HepG2 (cell line): ENCODE measurements at regions not wholly inside any gene's neighbourhood (a gene's known extent, or its start where the extent isn't known, plus 50 kb on each side); places are given as distances from the start of the nearest gene placed in this dataset.

Experiments
- ATM ChIP-seq: fragments of 450-650 bp; IDR thresholded peaks from 2 replicates; pipeline ENCODE4 v1.7.1; 2017; ENCODE audit warnings: mild to moderate bottlenecking, borderline replicate concordance
- EHMT2 ChIP-seq: fragments of 200-600 bp; sonication (generic); IDR thresholded peaks from 2 replicates; pipeline ENCODE4 v1.7.0; 2017; ENCODE audit warnings: antibody characterized with exemption, low read depth, low read length, borderline replicate concordance
- POLR2A ChIP-seq, 2 experiments: IDR thresholded peaks; 2 replicates each; pipeline ENCODE4 v1.6.1; 2011; ENCODE audit warnings: low read depth in 2 of 2, low read length in 2 of 2, mild to moderate bottlenecking in 1 of 2, moderate library complexity in 1 of 2; ENCODE audit not compliant: insufficient read depth in 1 of 2
- SNAPC4 ChIP-seq: sonication (generic); formaldehyde crosslinking; IDR thresholded peaks from 2 replicates; pipeline ENCODE4 v1.4.0; 2020; ENCODE audit warnings: mild to moderate bottlenecking, missing genetic modification reagents
- TAF1 ChIP-seq: sonication (generic); formaldehyde crosslinking; IDR thresholded peaks from 2 replicates; pipeline ENCODE4 v1.4.0; 2020; ENCODE audit warnings: missing genetic modification reagents
- TCF12 ChIP-seq, 2 experiments: fragments of 450-650 bp in 1 of 2; sonication (generic) in 1 of 2; formaldehyde crosslinking in 1 of 2; IDR thresholded peaks; 2 replicates each; pipeline versions ENCODE4 v1.6.1 to v1.8.0; 2017 to 2022; ENCODE audit warnings: antibody characterized with exemption in 1 of 2, mild to moderate bottlenecking in 1 of 2, missing genetic modification reagents in 1 of 2, moderate library complexity in 1 of 2
- TF ChIP-seq, protein P1 (sequence below): sonication (generic); formaldehyde crosslinking; IDR thresholded peaks from 2 replicates; pipeline ENCODE4 v1.5.0; 2020; ENCODE audit warnings: mild to moderate bottlenecking, missing genetic modification reagents, moderate library complexity
- TF ChIP-seq, protein P2 (sequence below): fragments of 450-650 bp; IDR thresholded peaks from 2 replicates; pipeline ENCODE4 v1.6.1; 2017; ENCODE audit warnings: mild to moderate bottlenecking

DNA sequence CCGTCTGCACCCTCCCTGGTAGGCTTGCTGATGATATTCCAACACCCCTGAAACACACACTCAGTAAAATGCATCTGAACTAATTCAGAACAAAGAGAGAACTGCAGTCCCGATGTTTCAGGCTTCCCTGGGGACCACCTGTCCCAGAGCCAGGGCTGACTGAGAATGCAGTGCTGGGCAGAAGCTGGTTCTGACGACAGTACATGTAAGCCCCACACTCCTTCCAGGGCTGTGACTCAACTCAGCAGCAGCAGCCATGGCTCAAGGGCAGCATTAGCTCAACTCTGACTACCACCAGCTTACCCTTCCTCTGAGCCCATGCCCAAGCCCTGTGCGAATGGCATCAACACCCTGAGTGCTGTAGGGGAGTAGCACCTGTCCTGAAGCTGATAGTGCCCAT, 56.4 kb upstream of the SIPA1L2 start:
- no peak for TF ChIP-seq TAF1 (CRISPR knock-in tag)
- TF ChIP-seq, protein P1, sequence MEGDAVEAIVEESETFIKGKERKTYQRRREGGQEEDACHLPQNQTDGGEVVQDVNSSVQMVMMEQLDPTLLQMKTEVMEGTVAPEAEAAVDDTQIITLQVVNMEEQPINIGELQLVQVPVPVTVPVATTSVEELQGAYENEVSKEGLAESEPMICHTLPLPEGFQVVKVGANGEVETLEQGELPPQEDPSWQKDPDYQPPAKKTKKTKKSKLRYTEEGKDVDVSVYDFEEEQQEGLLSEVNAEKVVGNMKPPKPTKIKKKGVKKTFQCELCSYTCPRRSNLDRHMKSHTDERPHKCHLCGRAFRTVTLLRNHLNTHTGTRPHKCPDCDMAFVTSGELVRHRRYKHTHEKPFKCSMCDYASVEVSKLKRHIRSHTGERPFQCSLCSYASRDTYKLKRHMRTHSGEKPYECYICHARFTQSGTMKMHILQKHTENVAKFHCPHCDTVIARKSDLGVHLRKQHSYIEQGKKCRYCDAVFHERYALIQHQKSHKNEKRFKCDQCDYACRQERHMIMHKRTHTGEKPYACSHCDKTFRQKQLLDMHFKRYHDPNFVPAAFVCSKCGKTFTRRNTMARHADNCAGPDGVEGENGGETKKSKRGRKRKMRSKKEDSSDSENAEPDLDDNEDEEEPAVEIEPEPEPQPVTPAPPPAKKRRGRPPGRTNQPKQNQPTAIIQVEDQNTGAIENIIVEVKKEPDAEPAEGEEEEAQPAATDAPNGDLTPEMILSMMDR (CRISPR knock-in tag), result no peak
- TF ChIP-seq SNAPC4 (CRISPR knock-in tag), result no peak
- no peak for TF ChIP-seq EHMT2
- no peak for TF ChIP-seq POLR2A (IDR thresholded peaks at IDR 0.05; ENCODE audit: insufficient read depth in 1 of 2, low read depth in 2 of 2, low read length in 2 of 2)
- TF ChIP-seq TCF12 (IDR thresholded peaks at IDR 0.05), result no peak
- no peak for TF ChIP-seq TCF12 (CRISPR knock-in tag; IDR thresholded peaks at IDR 0.05)
- TF ChIP-seq, protein P2, sequence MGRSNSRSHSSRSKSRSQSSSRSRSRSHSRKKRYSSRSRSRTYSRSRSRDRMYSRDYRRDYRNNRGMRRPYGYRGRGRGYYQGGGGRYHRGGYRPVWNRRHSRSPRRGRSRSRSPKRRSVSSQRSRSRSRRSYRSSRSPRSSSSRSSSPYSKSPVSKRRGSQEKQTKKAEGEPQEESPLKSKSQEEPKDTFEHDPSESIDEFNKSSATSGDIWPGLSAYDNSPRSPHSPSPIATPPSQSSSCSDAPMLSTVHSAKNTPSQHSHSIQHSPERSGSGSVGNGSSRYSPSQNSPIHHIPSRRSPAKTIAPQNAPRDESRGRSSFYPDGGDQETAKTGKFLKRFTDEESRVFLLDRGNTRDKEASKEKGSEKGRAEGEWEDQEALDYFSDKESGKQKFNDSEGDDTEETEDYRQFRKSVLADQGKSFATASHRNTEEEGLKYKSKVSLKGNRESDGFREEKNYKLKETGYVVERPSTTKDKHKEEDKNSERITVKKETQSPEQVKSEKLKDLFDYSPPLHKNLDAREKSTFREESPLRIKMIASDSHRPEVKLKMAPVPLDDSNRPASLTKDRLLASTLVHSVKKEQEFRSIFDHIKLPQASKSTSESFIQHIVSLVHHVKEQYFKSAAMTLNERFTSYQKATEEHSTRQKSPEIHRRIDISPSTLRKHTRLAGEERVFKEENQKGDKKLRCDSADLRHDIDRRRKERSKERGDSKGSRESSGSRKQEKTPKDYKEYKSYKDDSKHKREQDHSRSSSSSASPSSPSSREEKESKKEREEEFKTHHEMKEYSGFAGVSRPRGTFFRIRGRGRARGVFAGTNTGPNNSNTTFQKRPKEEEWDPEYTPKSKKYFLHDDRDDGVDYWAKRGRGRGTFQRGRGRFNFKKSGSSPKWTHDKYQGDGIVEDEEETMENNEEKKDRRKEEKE, result no peak
- no peak for TF ChIP-seq ATM
